ENCODE measurements at regions not wholly inside any gene's neighbourhood (a gene's known extent, or its start where the extent isn't known, plus 50 kb on each side); places are given as distances from the start of the nearest gene placed in this dataset.
A peak's percentile ranks its signal among the peaks of the same experiment; 100 is the strongest.

- Mint-ChIP-seq H3K36me3 (no peaks in the 10 kb centered on the region), H3K9me3 (peaks cover 0 to 4% (median 0%) of the 10 kb centered on the region in 11 donors), H3K27me3 (peaks cover 16 to 43% (median 21%) of the 10 kb centered on the region in 5 donors), H3K4me1 (peaks cover 0 to 4% (median 0%) of the 10 kb centered on the region in 7 donors), H3K4me3 (no peak overlapping the region), H3K27ac (no peak overlapping the region)
- no peaks in the 10 kb centered on the region for H3K27me3 ChIP-seq (ENCODE audit: control insufficient read depth in 2 of 2, insufficient read depth in 2 of 2, low read length in 2 of 2)
- DNase-seq, result no peak
- H3K4me3 ChIP-seq (ENCODE audit: low read length), result no peak overlapping the region
- H3K4me1 ChIP-seq (ENCODE audit: control insufficient read depth in 2 of 2, insufficient read depth in 2 of 2, low read length in 2 of 2), result no peaks in the 10 kb centered on the region
- ChIA-PET CTCF (no interaction called here), POLR2A (no interaction called here)
- ATAC-seq, result no peak
- intact Hi-C loops (cut with micrococcal nuclease), result no loop called here
- no peaks in the 10 kb centered on the region for H3K9me3 ChIP-seq (ENCODE audit: control insufficient read depth in 2 of 3, low read length in 3 of 3)
- no peaks in the 10 kb centered on the region for H3K36me3 ChIP-seq (ENCODE audit: control insufficient read depth in 2 of 3, insufficient read depth in 3 of 3, low read length in 3 of 3)
- no peak overlapping the region for H3K27ac ChIP-seq (ENCODE audit: low read depth, low read length)
Measured at GRCh38 chr2:118319271-118319684, 231.0 kb downstream of the INSIG2 start.

- Histone ChIP-seq H3K9me3 (ENCODE audit: control insufficient read depth in 2 of 3, low read length in 3 of 3) (no peaks in the 10 kb centered on the region), H3K4me3 (ENCODE audit: low read length) (no peak overlapping the region), H3K27ac (ENCODE audit: low read depth, low read length) (no peak overlapping the region), H3K36me3 (ENCODE audit: control insufficient read depth in 2 of 3, insufficient read depth in 3 of 3, low read length in 3 of 3) (no peaks in the 10 kb centered on the region), H3K4me1 (ENCODE audit: control insufficient read depth in 2 of 2, insufficient read depth in 2 of 2, low read length in 2 of 2) (peaks cover 2 to 3% of the 10 kb centered on the region in 2 donors), H3K27me3 (ENCODE audit: control insufficient read depth in 2 of 2, insufficient read depth in 2 of 2, low read length in 2 of 2) (no peaks in the 10 kb centered on the region)
- peaks cover 0 to 7% (median 0%) of the 10 kb centered on the region in 7 donors for H3K4me1 Mint-ChIP-seq
- no peaks in the 10 kb centered on the region for H3K36me3 Mint-ChIP-seq
- no peak overlapping the region for H3K27ac Mint-ChIP-seq
- H3K27me3 Mint-ChIP-seq, result peaks cover 0 to 47% (median 3%) of the 10 kb centered on the region in 5 donors
- ATAC-seq (no peak), DNase-seq (no peak)
- CTCF ChIA-PET, result no interaction called here
- H3K9me3 Mint-ChIP-seq, result peaks cover 0 to 4% (median 0%) of the 10 kb centered on the region in 11 donors
- no peak overlapping the region for H3K4me3 Mint-ChIP-seq
- intact Hi-C loops (cut with micrococcal nuclease), result no loop called here
- POLR2A ChIA-PET, result no interaction called here
Measured at GRCh38 chr2:118315606-118316005, 227.3 kb downstream of the INSIG2 start.

GRCh38 chr2:118312969-118313756 is 224.9 kb downstream of the INSIG2 start:
- Mint-ChIP-seq H3K27ac (peak overlapping the region in 2 of 9 donors; percentile 6 to 39), H3K27me3 (peaks cover 0 to 32% (median 0%) of the 10 kb centered on the region in 5 donors), H3K36me3 (peaks cover 0 to 3% (median 0%) of the 10 kb centered on the region in 5 donors), H3K4me3 (no peak overlapping the region), H3K4me1 (peaks cover 0 to 20% (median 11%) of the 10 kb centered on the region in 7 donors), H3K9me3 (peaks cover 0 to 4% (median 0%) of the 10 kb centered on the region in 11 donors)
- ChIA-PET CTCF (no interaction called here), POLR2A (interaction anchor here (0.7 kb wide), 1 partner anchor 15 kb away, joined by 3 read pairs; no protein-coding TSS in a partner anchor)
- ATAC-seq (no peak), DNase-seq (no peak)
- H3K27ac ChIP-seq (ENCODE audit: low read depth, low read length), result no peak overlapping the region
- H3K9me3 ChIP-seq (ENCODE audit: control insufficient read depth in 2 of 3, low read length in 3 of 3), result no peaks in the 10 kb centered on the region
- intact Hi-C loops (cut with micrococcal nuclease), result loop anchor here (5.0 kb wide), 2 partner anchors 126 to 1864 kb away; no protein-coding TSS in a partner anchor
- H3K4me1 ChIP-seq (ENCODE audit: control insufficient read depth in 2 of 2, insufficient read depth in 2 of 2, low read length in 2 of 2), result peaks cover 10 to 12% of the 10 kb centered on the region in 2 donors
- H3K27me3 ChIP-seq (ENCODE audit: control insufficient read depth in 2 of 2, insufficient read depth in 2 of 2, low read length in 2 of 2), result no peaks in the 10 kb centered on the region
- H3K4me3 ChIP-seq (ENCODE audit: low read length), result no peak overlapping the region
- H3K36me3 ChIP-seq (ENCODE audit: control insufficient read depth in 2 of 3, insufficient read depth in 3 of 3, low read length in 3 of 3), result no peaks in the 10 kb centered on the region

GRCh38 chr2:118310681-118311429 is 222.6 kb downstream of the INSIG2 start:
- no peak for ATAC-seq
- CTCF ChIA-PET, result no interaction called here

GRCh38 chr2:118309946-118310680 is 221.8 kb downstream of the INSIG2 start:
- H3K36me3 ChIP-seq (ENCODE audit: control insufficient read depth in 2 of 3, insufficient read depth in 3 of 3, low read length in 3 of 3), result no peaks in the 10 kb centered on the region
- intact Hi-C loops (cut with micrococcal nuclease), result loop anchor here (1.0 to 10.0 kb wide), 11 partner anchors 85 to 1867 kb away; partner anchors contain the start of genes CCDC93 (in 2 of the 2), DDX18 (in 2 of the 2), C2orf76 (in 1 of the 2) and DBI (in 1 of the 2)

More at GRCh38 chr2:118310681-118311429, 222.6 kb downstream of the INSIG2 start:
- Mint-ChIP-seq H3K4me3 (peak overlapping the region; percentile 81 to 95 (median 90)), H3K27me3 (peaks cover 0 to 25% (median 0%) of the 10 kb centered on the region in 5 donors), H3K36me3 (peaks cover 0 to 3% (median 0%) of the 10 kb centered on the region in 5 donors), H3K27ac (peak overlapping the region; percentile 87 to 99 (median 96)), H3K4me1 (peaks cover 0 to 21% (median 9%) of the 10 kb centered on the region in 7 donors), H3K9me3 (peaks cover 0 to 2% (median 0%) of the 10 kb centered on the region in 11 donors)
- Histone ChIP-seq H3K9me3 (ENCODE audit: control insufficient read depth in 2 of 3, low read length in 3 of 3) (no peaks in the 10 kb centered on the region), H3K4me3 (ENCODE audit: low read length) (peak overlapping the region; percentile 89), H3K36me3 (ENCODE audit: control insufficient read depth in 2 of 3, insufficient read depth in 3 of 3, low read length in 3 of 3) (no peaks in the 10 kb centered on the region), H3K27me3 (ENCODE audit: control insufficient read depth in 2 of 2, insufficient read depth in 2 of 2, low read length in 2 of 2) (no peaks in the 10 kb centered on the region), H3K4me1 (ENCODE audit: control insufficient read depth in 2 of 2, insufficient read depth in 2 of 2, low read length in 2 of 2) (peaks cover 10 to 12% of the 10 kb centered on the region in 2 donors), H3K27ac (ENCODE audit: low read depth, low read length) (peak overlapping the region; percentile 89)
- POLR2A ChIA-PET, result interaction anchor here (0.9 to 1.9 kb wide), 3 partner anchors 30 to 496 kb away, joined by 3 to 5 read pairs (median 3); partner anchors contain the start of gene DDX18
- intact Hi-C loops (cut with micrococcal nuclease), result loop anchor here (1.0 to 5.0 kb wide), 10 partner anchors 86 to 1866 kb away; partner anchors contain the start of genes CCDC93 (in 2 of the 2), C2orf76 (in 1 of the 2), DBI (in 1 of the 2) and DDX18 (in 1 of the 2)
- no peak for DNase-seq

More at GRCh38 chr2:118309946-118310680, 221.8 kb downstream of the INSIG2 start:
- Mint-ChIP-seq H3K36me3 (peaks cover 0 to 3% (median 0%) of the 10 kb centered on the region in 5 donors), H3K4me3 (peak overlapping the region; percentile 81 to 95 (median 90)), H3K9me3 (peaks cover 0 to under 1% (median 0%) of the 10 kb centered on the region in 11 donors), H3K27ac (peak overlapping the region; percentile 87 to 99 (median 96)), H3K4me1 (peaks cover 0 to 21% (median 9%) of the 10 kb centered on the region in 7 donors), H3K27me3 (peaks cover 0 to 21% (median 0%) of the 10 kb centered on the region in 5 donors)
- ATAC-seq, result peak; percentile 81
- Histone ChIP-seq H3K27ac (ENCODE audit: low read depth, low read length) (peak overlapping the region; percentile 89), H3K4me1 (ENCODE audit: control insufficient read depth in 2 of 2, insufficient read depth in 2 of 2, low read length in 2 of 2) (peaks cover 10 to 12% of the 10 kb centered on the region in 2 donors), H3K27me3 (ENCODE audit: control insufficient read depth in 2 of 2, insufficient read depth in 2 of 2, low read length in 2 of 2) (no peaks in the 10 kb centered on the region), H3K4me3 (ENCODE audit: low read length) (peak overlapping the region; percentile 89), H3K9me3 (ENCODE audit: control insufficient read depth in 2 of 3, low read length in 3 of 3) (no peaks in the 10 kb centered on the region)
- CTCF ChIA-PET, result no interaction called here
- peak; percentile 51 to 82 (median 75) for DNase-seq
- POLR2A ChIA-PET, result interaction anchor here (0.9 to 1.9 kb wide), 2 partner anchors 124 to 496 kb away, joined by 3 to 5 read pairs; partner anchors contain the start of gene DDX18

Measured in naive thymus-derived CD4-positive, alpha-beta T cell (primary cell).